NCI-H1436 (cell line): ENCODE measurements at regions not wholly inside any gene's neighbourhood (a gene's known extent, or its start where the extent isn't known, plus 50 kb on each side); places are given as distances from the start of the nearest gene placed in this dataset.

Experiments
- DNase-seq: peaks from one replicate; lab custom pipeline; 2025; lab: John Stamatoyannopoulos, UW

GRCh38 chr6:44559486-44560270, 172.2 kb downstream of the CDC5L start:
- DNase-seq = no peak

GRCh38 chr6:44560458-44561059, 173.1 kb downstream of the CDC5L start:
- no peak for DNase-seq

- DNase-seq = no peak
These were observed 173.6 kb downstream of the CDC5L start for GRCh38 chr6:44561060-44561623.

- peak; percentile 5 for DNase-seq
These were observed 174.5 kb downstream of the CDC5L start for GRCh38 chr6:44561832-44562665.

- DNase-seq = no peak
These were observed 175.9 kb downstream of the CDC5L start for GRCh38 chr6:44563397-44563796.

- DNase-seq = no peak
These were observed 177.5 kb downstream of the CDC5L start for GRCh38 chr6:44564906-44565524.

GRCh38 chr6:44567406-44567805, 179.9 kb downstream of the CDC5L start:
- DNase-seq = no peak

- no peak for DNase-seq
These were observed 181.6 kb downstream of the CDC5L start for GRCh38 chr6:44569131-44569530.

- no peak for DNase-seq
These were observed 182.5 kb downstream of the CDC5L start for GRCh38 chr6:44569931-44570385.

GRCh38 chr6:44571510-44571909, 184.0 kb downstream of the CDC5L start:
- no peak for DNase-seq

GRCh38 chr6:44572346-44572745, 184.8 kb downstream of the CDC5L start:
- no peak for DNase-seq

GRCh38 chr6:44575644-44576043, 188.1 kb downstream of the CDC5L start:
- DNase-seq = no peak

GRCh38 chr6:44576132-44576631, 188.7 kb downstream of the CDC5L start:
- DNase-seq = no peak

GRCh38 chr6:44580901-44581300, 193.4 kb downstream of the CDC5L start:
- no peak for DNase-seq

- no peak for DNase-seq
These were observed 195.4 kb downstream of the CDC5L start for GRCh38 chr6:44582930-44583329.

- no peak for DNase-seq
These were observed 203.0 kb downstream of the CDC5L start for GRCh38 chr6:44590471-44590870.

GRCh38 chr6:44593539-44593944, 206.0 kb downstream of the CDC5L start:
- peak; percentile 12 for DNase-seq

- DNase-seq = no peak
These were observed 207.0 kb downstream of the CDC5L start for GRCh38 chr6:44594481-44594880.

GRCh38 chr6:44598679-44599078, 211.2 kb downstream of the CDC5L start:
- no peak for DNase-seq

- no peak for DNase-seq
These were observed 212.2 kb downstream of the CDC5L start for GRCh38 chr6:44599672-44600071.

- DNase-seq = no peak
These were observed 215.7 kb downstream of the CDC5L start for GRCh38 chr6:44603044-44603686.
